Stimulated activated naive CD4-positive, alpha-beta T cell (primary cell): ENCODE measurements at regions not wholly inside any gene's neighbourhood (a gene's known extent, or its start where the extent isn't known, plus 50 kb on each side); places are given as distances from the start of the nearest gene placed in this dataset.

ENCODE experiments used
- DNase-seq, 6 experiments: peaks; one replicate each; lab custom pipeline; 2025; lab: John Stamatoyannopoulos, UW

DNA sequence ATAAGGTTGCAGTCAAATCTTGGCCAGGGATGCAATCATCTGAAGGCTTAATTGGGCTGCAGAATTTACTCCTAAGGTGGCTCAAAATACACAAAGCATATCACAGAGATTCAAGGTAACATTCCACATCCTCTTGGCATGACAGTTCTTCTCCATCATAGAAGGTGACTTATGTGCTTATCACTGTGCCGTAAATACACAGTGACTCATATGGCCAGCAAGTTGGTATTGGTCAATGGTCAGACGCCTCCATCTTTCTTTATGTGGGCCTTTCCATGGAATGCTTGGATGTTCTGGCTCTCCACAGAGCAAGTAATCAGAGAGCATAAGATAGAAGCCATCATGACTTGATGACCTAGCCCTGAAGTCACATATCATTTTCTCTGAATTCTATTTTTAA, 168.8 kb upstream of the ST8SIA2 start:
- no peak for DNase-seq

DNA sequence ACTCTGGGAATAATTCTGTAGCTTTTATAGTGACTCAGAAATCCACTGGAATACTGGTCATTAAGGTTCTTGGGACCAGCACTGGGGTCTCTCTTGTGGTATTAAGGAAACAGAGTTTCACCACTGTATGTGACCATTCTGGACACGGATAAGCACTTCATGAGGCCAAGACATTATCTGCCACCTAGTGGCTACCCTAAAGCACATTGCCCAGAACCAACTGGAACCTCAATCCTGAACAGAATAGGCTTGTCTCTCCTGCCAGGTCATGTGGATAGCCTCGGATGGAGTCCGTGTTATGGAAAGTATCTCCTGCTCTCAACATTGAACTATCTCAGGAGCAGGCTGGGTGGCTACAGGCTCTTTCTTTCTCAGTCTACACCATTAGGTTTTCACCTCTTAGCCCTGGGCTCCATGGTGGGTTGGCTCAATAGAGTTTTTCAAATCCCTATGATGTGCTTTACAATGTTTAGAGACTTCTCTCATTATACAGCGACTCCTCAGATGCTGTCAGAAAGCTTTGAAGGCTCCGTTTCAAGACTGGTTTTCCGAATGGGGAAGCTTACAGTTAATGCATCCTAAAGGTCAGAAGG, 167.6 kb upstream of the ST8SIA2 start:
- DNase-seq: peak in 1 of 6 experiments; percentile 1

DNA sequence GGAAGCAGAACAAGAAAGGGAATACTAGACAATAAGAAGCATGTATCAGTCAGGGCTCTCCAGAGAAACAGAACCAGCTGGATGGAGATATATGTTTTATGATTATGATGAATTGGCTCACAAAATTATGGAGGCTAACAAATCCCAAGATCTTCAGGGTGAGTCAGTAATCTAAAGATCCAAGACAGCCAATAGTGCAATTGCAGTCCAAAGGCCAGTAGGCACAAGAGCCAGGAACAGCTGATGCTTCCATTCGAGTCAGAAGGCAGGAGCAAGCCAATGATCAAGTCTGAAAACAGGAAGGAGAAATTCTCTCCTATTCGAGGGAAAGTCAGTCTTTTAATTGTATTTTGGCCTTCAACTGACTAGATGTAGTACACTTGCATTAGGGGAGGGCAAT, 164.9 kb upstream of the ST8SIA2 start:
- DNase-seq: no peak

DNA sequence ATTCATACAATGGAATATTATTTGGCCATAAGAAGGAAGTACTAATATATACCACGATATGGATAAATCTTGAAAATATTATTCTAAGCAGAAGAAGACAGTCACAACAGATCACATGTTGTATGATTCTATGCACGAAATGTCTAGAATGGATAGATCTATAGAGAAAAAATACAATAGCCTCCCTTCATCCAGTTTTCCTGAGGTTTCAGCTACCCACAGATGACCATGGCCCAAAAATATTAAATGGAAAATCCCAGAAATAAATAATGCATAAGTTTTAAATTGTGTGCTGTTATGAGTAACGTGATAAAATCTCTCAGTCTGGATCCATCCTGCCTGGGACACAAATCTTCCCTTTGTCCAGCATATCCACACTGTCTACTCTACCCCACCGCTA, 162.2 kb upstream of the ST8SIA2 start:
- DNase-seq: no peak

DNA sequence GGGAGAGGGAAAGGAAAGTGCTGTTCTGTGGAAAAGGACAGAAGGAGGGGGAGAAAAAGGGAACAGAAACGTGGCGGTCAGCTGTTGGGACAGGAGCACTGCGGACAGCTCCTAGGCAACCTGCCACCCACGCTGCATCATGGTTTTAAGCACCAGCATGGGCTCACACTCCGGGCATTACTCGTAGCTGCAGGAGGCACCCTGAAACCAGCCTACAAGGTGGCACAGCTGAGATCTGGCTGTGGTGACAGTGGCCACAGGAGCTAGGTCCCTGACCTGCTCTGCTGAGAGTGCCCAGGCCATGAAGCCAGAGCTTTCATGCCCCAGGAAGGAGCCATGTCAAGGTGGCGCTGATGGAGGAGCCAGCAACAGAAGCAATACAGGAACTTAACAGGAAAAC, 161.4 kb upstream of the ST8SIA2 start:
- DNase-seq: no peak

DNA sequence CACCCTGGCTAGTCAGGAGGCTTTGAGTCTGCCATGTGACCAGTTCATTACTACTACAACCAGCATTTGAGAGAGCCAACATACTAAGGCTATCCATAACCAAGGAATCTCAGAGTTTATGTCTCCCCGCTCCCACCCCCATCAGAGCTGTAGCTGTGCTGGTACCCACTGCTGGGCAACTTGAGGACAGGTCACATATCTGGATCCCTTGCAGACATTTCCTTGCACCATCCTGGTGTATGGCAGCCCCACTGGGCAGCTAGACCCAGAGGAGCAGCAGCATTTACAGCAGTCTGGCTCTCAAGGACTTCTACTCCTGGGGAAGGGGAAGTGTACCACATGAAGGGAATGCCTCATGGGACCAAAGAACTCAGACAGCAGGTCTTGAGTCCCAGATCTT, 160.8 kb upstream of the ST8SIA2 start:
- DNase-seq: no peak

DNA sequence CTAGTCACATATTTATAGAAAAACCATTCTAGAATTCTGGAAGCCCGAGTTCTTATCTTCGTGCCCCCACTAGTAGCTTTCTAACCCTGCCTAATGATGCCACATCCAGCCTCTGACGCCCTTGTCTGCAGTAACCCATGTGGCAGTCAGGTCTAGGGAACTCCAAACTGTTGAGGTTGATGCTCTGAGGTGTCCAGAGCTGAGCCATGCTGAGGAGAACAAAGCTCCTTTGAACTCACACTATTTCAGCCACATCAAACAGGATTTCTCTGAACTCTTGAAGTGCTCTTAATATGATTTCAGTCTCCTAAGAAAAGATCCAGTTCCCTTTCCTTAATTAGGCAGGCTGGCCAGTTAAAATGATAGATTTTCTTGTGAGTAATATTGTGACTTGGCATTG, 150.5 kb upstream of the ST8SIA2 start:
- DNase-seq: no peak

DNA sequence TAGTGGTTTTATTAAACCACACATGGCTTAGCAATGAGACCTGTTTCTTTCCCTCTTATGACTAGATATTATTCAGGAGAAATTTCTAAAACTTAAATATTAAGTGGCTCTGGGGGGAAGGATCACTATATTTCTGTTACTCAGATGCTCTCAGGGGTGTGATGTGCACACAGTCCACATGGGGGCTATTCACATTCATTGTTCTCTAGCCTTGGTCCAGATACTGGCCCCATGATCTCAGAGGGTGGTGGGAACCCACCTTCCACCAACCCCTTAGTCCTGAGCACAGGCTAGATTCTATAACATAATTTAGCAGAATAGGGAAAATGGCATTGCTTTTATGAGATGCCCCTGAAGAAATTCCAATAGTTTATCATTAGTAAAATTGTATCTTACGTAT, 149.0 kb upstream of the ST8SIA2 start:
- DNase-seq: no peak

DNA sequence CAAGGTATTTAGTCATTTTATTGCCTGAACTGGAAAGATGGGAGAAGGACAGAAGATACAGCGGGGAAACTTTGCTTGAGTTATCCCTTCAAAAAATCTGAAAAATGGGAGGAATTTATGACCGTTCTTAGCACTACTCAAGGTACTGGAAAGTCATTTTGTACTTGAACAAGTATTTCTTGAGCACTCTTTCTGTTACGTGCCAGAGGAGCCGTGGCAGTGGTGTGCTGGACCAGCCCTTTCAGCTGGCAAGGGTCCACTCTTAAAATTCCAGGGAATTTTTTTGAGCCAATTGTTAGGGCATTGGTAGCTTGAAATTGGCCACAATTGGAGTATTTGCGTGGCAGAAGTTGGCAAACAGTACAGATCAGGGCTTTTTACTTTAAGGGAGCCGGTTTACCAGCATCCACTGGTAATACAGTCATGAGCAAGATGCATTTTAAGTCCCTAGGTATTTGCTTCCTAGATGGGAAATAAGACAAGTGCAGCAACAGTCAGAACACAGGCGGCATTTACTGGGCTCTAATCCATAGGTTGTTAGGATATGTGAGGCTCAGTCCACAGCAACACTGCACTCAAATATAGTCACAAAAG, 145.9 kb upstream of the ST8SIA2 start:
- DNase-seq: no peak

DNA sequence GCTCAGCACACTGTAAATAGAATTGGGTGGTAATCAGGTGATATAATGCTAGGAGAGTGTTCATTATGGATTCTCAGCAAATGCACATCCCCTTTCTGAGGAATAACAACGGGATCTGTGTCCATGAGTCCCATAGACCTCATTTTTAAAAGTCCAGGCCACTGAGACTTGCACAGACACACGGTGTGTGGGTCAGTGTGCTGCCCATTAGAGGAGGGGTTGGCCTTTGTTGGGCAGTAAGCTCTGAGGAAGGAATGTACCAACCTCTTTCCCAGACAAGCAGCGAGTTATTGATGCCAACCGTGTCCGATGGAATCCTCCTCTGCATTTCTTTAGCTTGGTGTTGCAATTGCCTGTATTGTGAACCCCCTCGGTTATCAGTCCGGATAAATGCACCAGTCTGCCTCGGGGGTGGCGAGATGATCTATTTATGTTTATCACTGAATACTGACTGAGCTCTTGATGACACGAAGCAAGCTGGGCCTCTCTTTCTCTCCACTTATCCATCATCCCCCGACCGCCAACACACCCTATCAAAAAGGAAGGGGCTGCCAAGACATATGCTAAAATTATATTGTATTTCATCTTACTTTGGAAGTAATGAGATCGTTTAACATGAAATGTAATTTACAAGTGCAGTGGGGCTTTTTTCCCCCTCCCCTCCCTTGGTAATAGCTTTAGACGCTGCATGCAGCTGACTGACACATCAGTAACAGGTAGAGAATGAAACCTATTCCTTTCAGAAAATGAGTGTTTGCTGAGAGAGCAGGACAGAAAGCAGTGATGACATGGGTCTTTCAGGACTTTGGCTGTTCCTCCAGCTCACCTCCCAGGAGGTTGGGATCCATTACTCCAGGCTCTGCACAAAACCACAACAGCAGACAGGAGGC, 126.6 kb upstream of the ST8SIA2 start:
- no peak for DNase-seq

DNA sequence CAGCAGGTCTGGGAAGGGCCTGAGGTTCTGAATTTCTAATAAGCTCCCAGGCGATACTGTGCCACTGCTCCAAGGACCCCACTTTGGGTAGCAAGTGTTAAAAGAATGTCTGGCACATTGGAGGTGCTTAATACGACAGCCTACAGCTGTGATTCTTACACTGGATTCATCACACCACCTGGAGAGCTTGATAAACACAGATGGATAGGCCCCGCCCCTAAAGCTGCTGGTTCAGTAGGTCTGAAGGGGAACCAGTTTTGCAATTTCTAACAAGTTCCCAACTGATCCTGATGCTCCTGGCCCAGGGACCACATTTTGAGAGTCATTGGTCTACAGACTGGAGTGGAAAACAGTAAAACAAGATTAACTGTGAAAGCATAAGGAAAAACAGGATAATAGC, 124.8 kb upstream of the ST8SIA2 start:
- no peak for DNase-seq

DNA sequence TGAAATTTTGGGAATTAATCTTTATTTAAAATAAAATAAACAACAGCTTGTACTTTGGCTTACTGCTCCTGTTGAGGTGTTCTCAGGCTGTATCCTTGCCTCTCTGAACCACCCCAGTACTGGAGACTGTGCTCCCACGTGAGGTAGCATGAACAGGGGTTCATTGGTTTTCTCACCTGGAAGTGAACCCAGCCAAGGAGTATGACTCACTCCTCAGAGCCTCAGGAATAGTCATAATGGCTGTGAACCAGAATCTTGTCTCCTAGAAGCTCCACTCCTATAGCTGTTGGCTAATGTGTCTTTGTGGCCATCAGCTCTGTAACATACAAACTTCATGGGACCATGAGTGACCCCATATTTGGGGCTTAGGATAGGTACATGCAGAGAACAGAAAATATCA, 122.5 kb upstream of the ST8SIA2 start:
- DNase-seq: no peak

DNA sequence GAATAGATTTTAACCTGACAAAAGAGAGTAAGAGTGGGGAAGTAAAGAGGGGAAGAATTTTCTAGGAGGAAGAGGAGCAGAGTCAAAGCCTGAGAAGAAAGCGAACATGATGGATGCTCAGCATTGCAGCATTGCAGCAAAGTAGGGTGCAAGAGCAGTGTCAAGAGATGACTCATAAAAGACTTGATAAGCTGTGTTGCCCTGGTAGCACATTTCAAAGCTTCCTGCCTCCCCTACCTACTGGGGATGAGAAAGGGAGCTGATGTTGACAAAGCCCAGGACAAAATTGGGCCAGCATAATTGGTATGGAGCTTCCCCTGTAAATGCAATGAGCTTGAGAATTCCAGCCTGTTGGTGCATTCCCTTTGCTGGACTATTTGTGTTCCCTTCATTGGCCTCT, 121.6 kb upstream of the ST8SIA2 start:
- no peak for DNase-seq

DNA sequence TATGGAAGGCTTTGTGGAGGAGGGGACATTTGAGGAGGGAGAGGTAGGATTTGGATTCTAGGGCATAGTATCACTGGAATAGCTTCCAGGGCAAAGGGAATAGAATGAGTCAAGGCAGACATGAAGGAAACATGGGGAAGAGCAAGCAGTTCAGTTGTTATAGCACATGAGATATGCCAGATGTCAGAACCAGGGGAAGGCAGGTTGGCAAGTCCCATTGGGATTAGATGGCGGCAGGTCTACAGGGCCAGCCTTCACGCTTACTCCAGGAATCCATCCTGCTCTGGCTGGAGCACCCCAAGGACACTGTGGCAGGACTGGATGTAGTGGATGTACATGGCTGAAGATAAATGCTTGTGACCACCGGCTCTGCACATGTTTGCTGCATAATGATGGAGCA, 120.4 kb upstream of the ST8SIA2 start:
- DNase-seq: no peak

DNA sequence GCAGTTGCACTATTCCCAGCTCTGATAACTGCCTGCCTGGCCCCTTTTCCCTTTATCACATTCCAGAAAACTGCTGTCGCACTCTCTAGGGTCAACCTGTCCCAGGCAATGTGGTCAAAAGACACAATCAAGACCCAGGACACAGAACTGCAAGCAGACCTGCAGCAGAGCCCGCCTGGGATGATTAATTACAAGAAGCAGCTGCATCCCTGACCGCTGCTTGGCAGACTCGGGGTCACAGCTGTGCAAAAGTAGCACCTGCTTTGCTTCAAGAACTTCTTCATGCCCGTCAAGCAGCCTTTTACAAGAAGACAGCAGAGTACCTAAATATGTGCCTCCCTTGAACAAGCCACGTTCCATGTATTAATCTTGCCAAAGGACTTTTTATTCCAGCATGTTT, 120.0 kb upstream of the ST8SIA2 start:
- DNase-seq: no peak

DNA sequence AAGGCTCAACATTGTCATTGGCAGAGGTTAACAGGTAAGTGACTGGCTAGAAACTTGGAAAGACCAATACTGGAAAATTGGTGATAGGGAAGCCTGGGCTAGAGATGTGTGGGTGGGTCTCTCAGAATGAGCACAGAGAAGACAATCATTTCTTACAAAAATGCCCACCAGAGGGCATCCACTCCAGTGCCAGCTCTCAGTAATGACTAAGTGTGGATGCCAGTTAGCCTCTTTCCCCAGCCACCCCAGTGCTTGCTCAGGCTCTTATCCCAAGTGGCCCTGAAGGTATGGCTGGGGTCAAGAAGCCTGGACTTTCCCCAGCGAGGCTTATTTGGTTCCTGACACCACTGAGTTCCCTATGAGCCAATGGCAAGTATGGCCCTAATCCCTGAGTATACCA, 115.9 kb upstream of the ST8SIA2 start:
- no peak for DNase-seq

DNA sequence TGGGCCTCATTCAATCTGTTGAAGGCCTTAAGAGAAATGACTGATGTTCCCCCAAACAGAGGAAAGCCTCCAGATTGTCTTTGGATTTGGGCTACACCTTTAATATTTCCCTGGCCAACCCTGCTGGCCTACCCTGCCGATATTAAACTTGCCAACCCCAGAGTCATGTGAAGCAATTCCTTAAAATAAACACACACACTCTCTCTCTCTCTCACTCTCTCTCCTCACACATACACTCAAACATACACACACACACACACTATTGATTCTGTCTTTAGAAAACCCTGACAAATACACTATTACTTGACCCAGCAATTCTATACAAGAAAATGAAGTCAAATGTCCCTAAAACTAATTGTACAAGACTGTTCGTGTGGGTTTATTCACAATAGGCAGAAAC, 109.9 kb upstream of the ST8SIA2 start:
- no peak for DNase-seq

DNA sequence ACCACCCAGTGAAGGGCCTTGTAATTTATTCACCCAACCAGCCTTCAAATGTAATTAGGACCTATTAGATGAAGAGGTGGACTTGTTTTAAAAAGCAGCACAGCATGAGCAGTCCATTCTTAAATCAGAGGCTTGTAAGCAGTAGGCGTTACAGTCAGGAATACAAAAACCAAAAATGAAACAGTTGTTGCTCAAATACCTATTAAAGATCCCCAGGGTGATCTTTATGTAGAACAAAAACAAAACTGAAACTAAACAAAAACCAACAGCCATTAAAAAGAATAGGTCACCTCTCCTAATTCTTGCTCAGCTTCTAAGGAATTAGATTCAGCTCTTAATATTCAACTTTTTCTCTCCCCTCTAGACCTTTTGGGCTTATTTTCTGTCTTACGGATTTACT, 104.9 kb upstream of the ST8SIA2 start:
- no peak for DNase-seq

DNA sequence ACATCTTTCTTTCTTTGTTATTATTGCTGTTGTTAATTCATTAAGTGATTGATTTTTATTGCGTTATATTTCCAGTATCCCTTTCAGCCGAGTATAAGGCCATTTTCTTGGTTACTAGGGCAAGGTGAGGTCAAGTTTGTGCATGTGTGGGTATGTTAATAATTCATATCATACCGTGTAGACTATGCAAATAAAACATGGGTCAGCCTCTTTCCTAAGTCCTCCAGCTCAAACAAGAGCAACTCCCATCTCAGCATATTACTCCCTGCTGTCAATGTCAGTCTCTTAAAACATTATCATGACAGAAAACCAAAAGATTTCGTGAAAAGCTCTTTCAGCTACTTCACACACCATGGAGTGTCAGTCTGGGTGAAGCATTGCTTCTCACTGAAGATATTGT, 103.9 kb upstream of the ST8SIA2 start:
- no peak for DNase-seq

DNA sequence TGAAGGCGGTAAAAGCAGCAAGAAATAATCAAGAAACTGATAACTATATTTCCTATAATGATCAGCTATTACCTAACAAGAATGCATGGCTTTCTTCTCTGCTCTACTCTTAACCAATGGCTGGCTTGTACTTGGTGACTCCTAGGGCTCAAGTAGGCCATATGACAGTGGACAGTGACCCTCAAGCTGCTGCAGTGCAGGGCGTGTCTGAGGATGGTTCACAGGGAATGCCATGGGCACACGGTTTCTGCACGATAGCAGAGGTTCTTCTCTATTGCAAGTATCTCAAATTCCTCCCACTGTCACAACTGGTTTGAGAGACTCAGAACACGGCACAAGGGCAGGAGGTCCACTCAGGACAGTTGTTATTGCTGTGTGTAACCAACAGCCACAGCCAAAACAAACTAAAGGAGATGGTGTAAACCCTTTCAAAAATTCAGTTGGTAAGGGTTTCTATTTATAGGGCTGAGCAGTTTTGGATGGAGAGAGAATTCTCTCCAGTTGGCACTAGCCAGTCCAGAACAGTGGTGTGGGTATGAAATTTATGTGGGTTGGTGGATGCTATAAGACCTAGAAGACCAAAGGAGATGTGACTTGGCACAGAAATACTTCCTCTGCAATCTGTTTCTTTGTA, 103.2 kb upstream of the ST8SIA2 start:
- DNase-seq: no peak

DNA sequence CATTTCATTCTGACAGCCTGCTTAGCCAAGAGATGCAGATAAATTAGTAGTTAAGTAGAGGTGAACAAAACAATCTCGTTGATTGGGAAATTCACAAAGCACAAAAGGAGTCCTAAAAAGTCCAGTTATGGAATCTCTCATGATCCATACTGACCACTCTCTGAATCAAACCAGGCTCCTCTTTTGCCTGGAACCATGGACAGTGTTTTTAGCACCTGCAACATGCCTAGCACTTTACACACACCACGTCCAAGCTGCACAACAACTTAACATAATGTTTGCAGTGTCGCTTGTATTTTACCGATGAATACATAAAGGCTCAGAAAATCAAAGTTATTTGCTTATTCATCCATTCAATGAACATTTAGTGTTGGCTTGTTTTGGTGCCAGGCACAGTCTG, 101.8 kb upstream of the ST8SIA2 start:
- DNase-seq: no peak

DNA sequence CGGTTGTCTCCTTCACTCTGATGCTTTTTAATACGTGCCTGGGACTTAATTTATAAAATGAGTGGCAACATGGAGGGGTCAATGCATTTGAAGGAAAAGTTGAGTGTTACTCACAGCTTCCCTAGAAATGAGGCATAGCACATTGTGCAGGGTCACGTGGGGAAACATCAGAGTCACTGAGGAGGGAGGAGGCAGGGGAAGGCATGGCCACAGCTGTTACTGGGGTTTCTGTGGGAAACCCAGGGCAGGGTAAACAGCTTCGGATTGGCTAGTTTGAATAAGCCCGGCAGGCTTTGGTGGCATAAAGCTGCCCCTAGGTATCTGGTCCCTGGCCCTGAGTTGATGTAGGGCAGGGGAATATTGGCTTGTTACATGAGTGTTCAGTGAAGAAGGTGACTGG, 98.9 kb upstream of the ST8SIA2 start:
- DNase-seq: no peak
